GM21423 (cell line): ENCODE measurements at regions not wholly inside any gene's neighbourhood (a gene's known extent, or its start where the extent isn't known, plus 50 kb on each side); places are given as distances from the start of the nearest gene placed in this dataset.
"Not testable (repeated sequence)": the region's sequence is repeated elsewhere in the genome, so short reads cannot be mapped to it uniquely, and the experiment has no call there.

Experiments
- ATAC-seq: cut with Tn5 transposase; IDR thresholded peaks from one replicate; pipeline ENCODE4 v1.9.1; 2021; ENCODE audit warnings: mild to moderate bottlenecking, moderate library complexity; ENCODE audit not compliant: unreplicated experiment

GRCh38 chr2:67771380-67771779, 291.4 kb downstream of the C1D start:
- no peak for ATAC-seq

GRCh38 chr2:67772216-67773170, 290.3 kb downstream of the C1D start:
- ATAC-seq: no peak

- no peak for ATAC-seq
Observed at GRCh38 chr2:67773851-67774250, 289.0 kb downstream of the C1D start.

- no peak for ATAC-seq
Observed at GRCh38 chr2:67776276-67776675, 286.5 kb downstream of the C1D start.

GRCh38 chr2:67777010-67777409, 285.8 kb downstream of the C1D start:
- no peak for ATAC-seq

GRCh38 chr2:67777836-67778429, 284.9 kb downstream of the C1D start:
- no peak for ATAC-seq

- ATAC-seq: not testable (repeated sequence)
Observed at GRCh38 chr2:67780841-67781240, 282.0 kb downstream of the C1D start.

GRCh38 chr2:67782443-67782842, 280.4 kb downstream of the C1D start:
- ATAC-seq: no peak

- no peak for ATAC-seq
Observed at GRCh38 chr2:67783026-67783425, 279.8 kb downstream of the C1D start.

GRCh38 chr2:67790622-67791021, 272.2 kb downstream of the C1D start:
- ATAC-seq: no peak

GRCh38 chr2:67792191-67792590, 270.6 kb downstream of the C1D start:
- no peak for ATAC-seq

GRCh38 chr2:67792681-67793091, 270.1 kb downstream of the C1D start:
- ATAC-seq: no peak

GRCh38 chr2:67797801-67798540, 264.8 kb downstream of the C1D start:
- ATAC-seq: no peak

- no peak for ATAC-seq
Observed at GRCh38 chr2:67798541-67799160, 264.2 kb downstream of the C1D start.

GRCh38 chr2:67799886-67800285, 262.9 kb downstream of the C1D start:
- ATAC-seq: no peak

GRCh38 chr2:67802291-67802690, 260.5 kb downstream of the C1D start:
- no peak for ATAC-seq

GRCh38 chr2:67802824-67803223, 260.0 kb downstream of the C1D start:
- ATAC-seq: no peak

- no peak for ATAC-seq
Observed at GRCh38 chr2:67806816-67807215, 256.0 kb downstream of the C1D start.

- no peak for ATAC-seq
Observed at GRCh38 chr2:67808112-67808511, 254.7 kb downstream of the C1D start.

GRCh38 chr2:67812682-67813081, 250.1 kb downstream of the C1D start:
- ATAC-seq: no peak

GRCh38 chr2:67823726-67824125, 239.1 kb downstream of the C1D start:
- no peak for ATAC-seq
